Endothelial cell of umbilical vein (primary cell): ENCODE measurements at regions not wholly inside any gene's neighbourhood (a gene's known extent, or its start where the extent isn't known, plus 50 kb on each side); places are given as distances from the start of the nearest gene placed in this dataset.

ENCODE experiments used
- CTCF ChIP-seq, 2 donors: IDR thresholded peaks; 1 replicate in 1 of 2; 2 replicates in 1 of 2; pipeline ENCODE4 v1.5.1; 2011; ENCODE audit warnings: low read length in 2 of 2, mild to moderate bottlenecking in 2 of 2, moderate library complexity in 2 of 2, control low read depth in 1 of 2, inconsistent platforms in 1 of 2, low read depth in 1 of 2; ENCODE audit not compliant: insufficient read depth in 1 of 2; ENCODE audit errors: extremely low read depth in 1 of 2
- EZH2 ChIP-seq: IDR thresholded peaks from 2 replicates; pipeline ENCODE4 v1.6.1; 2012; ENCODE audit warnings: borderline replicate concordance, low read depth, mild to moderate bottlenecking, moderate library complexity, low read length, inconsistent platforms; ENCODE audit not compliant: severe bottlenecking

DNA sequence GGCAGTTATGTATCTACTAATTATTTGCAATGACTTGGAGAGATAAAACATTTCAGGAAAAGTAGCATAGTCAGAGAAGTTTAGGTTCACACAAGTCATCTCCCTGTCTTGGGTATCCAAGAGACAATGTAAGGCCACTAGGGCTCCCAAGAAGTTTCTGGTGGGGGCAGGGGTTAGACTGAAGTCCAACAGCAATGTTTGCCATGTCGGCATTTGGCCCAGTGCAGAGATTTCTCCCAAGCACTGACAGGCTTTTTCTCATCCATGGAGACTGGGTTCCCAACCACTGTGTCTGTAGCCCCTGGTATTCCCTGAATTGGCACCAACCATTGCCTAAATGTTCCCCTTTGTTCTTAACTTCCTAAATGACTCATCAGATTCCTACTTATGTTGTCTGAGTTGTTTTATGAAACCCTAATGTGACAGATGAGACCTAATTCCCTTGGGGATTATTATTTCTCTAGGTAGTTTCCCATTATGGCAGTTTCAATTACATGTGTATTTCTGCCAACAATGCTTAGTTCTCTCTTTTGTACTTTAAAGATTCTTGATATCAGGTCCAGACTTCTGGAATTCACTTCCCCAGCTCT is 103.6 kb upstream of the EGFLAM start:
- TF ChIP-seq EZH2, result no peak
- no peak for TF ChIP-seq CTCF (IDR thresholded peaks at IDR 0.05; ENCODE audit: extremely low read depth in 1 of 2, insufficient read depth in 1 of 2, low read depth in 1 of 2, low read length in 2 of 2)
